Cardiac fibroblast (primary cell): ENCODE measurements at regions not wholly inside any gene's neighbourhood (a gene's known extent, or its start where the extent isn't known, plus 50 kb on each side); places are given as distances from the start of the nearest gene placed in this dataset.
"Not testable (repeated sequence)": the region's sequence is repeated elsewhere in the genome, so short reads cannot be mapped to it uniquely, and the experiment has no call there.

ENCODE experiments used
- DNase-seq, 2 donors: peaks; one replicate each; pipeline versions ENCODE4 v3.0.0 to v3.0.0-alpha.2; 2010; ENCODE audit warnings: low read depth in 2 of 2
- H3K4me3 ChIP-seq, 2 donors: replicated peaks in 1 of 2; 1 replicate in 1 of 2; 2 replicates in 1 of 2; pipeline ENCODE4 v1.5.1; 2011; ENCODE audit warnings: low read depth in 2 of 2, low read length in 2 of 2, mild to moderate bottlenecking in 2 of 2, moderate library complexity in 1 of 2
- TF ChIP-seq, protein P1 (sequence below): IDR thresholded peaks from one replicate; pipeline ENCODE4 v1.5.1; 2011; ENCODE audit warnings: low read depth, mild to moderate bottlenecking, low read length, inconsistent platforms

GRCh38 chr11:88061111-88061510, 114.1 kb downstream of the RAB38 start:
- H3K4me3 ChIP-seq = no peak overlapping the region
- TF ChIP-seq, protein P1, sequence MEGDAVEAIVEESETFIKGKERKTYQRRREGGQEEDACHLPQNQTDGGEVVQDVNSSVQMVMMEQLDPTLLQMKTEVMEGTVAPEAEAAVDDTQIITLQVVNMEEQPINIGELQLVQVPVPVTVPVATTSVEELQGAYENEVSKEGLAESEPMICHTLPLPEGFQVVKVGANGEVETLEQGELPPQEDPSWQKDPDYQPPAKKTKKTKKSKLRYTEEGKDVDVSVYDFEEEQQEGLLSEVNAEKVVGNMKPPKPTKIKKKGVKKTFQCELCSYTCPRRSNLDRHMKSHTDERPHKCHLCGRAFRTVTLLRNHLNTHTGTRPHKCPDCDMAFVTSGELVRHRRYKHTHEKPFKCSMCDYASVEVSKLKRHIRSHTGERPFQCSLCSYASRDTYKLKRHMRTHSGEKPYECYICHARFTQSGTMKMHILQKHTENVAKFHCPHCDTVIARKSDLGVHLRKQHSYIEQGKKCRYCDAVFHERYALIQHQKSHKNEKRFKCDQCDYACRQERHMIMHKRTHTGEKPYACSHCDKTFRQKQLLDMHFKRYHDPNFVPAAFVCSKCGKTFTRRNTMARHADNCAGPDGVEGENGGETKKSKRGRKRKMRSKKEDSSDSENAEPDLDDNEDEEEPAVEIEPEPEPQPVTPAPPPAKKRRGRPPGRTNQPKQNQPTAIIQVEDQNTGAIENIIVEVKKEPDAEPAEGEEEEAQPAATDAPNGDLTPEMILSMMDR = no peak
- DNase-seq = no peak

GRCh38 chr11:88059326-88059725, 115.9 kb downstream of the RAB38 start:
- TF ChIP-seq, protein P1 = no peak
- H3K4me3 ChIP-seq = no peak overlapping the region
- DNase-seq = peak; percentile 2 to 41

DNA sequence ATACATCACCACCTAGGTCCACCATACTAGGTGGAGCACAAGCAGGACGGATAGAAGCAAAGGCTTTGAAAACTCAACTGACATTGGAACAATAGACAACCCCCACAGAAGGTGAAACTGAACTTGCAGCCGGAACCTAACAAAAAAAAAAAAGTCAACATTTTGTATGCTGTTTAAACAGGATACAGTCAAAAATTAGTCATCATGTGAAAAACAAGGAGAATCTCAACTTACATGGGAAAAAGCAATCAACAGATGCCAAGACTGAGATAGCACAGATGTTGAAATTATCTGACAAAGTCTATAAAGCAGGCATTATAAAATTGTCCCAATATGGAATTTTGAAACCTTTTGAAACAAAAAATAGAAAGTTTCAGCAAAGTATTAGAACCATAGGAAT, 123.8 kb downstream of the RAB38 start:
- DNase-seq = peak; percentile 58 to 62
- no peak overlapping the region for H3K4me3 ChIP-seq
- TF ChIP-seq, protein P1 = no peak

- DNase-seq = no peak
- TF ChIP-seq, protein P1 = no peak
- no peak overlapping the region for H3K4me3 ChIP-seq
These were observed 125.0 kb downstream of the RAB38 start for GRCh38 chr11:88050247-88050646.

DNA sequence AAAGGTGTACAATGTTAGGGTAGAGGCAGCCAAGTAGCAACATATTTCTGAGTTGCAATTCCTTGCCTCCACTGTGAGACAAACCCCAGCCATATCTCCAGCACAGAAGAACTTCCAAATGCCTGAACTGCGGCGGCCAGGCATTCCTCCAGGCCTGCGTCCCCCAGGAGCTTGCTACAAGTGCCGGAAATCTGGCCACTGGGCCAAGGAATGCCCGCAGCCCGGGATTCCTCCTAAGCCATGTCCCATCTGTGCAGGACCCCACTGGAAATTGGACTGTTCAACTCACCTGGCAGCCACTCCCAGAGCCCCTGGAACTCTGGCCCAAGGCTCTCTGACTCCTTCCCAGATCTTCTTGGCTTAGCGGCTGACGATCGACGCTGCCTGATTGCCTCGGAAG, 130.0 kb downstream of the RAB38 start:
- not testable (repeated sequence) for H3K4me3 ChIP-seq, DNase-seq

DNA sequence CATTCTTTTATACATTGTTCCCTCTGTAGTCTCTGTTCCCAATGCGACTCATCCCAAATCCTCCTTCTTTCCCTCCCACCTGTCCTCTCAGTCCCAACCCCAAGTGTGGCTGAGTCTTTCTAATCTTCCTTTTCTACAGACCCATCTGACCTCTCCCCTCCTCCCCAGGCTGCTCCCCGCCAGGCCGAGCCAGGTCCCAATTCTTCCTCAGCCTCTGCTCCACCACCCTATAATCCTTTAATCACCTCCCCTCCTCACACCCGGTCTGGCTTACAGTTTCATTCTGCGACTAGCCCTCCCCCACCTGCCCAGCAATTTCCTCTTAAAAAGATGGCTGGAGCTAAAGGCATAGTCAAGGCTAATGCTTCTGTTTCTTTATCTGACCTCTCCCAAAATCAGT, 130.6 kb downstream of the RAB38 start:
- not testable (repeated sequence) for H3K4me3 ChIP-seq, DNase-seq

DNA sequence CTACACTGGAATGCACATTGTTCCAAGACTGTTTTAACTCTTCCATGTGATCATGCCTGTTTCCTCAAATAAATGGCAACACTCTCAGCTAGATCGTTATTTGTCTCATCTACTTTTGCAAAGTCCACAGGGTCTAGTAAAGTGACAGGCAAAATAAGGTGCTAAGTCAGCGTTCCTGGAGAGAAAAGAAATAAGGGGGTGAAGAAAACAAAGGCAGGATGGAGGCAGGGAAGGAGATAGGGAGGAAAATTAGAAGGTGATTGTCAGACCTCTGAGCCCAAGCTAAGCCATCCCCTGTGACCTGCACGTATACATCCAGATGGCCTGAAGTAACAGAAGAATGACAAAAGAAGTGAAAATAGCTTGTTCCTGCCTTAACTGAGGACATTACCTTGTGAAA, 132.1 kb downstream of the RAB38 start:
- DNase-seq = no peak
- H3K4me3 ChIP-seq = no peak overlapping the region
- TF ChIP-seq, protein P1 = no peak

- TF ChIP-seq, protein P1 = no peak
- no peak for DNase-seq
- no peak overlapping the region for H3K4me3 ChIP-seq
These were observed 132.6 kb downstream of the RAB38 start for GRCh38 chr11:88042647-88043046.
